Smooth muscle cell (in vitro differentiated cells): ENCODE measurements at regions not wholly inside any gene's neighbourhood (a gene's known extent, or its start where the extent isn't known, plus 50 kb on each side); places are given as distances from the start of the nearest gene placed in this dataset.

ENCODE experiments used
- DNase-seq: peaks from one replicate; lab custom pipeline; 2025; ENCODE audit not compliant: unreplicated experiment; lab: John Stamatoyannopoulos, UW
- H2AFZ ChIP-seq: fragments of 200-600 bp; sonication (generic); 2 replicates; pipeline ENCODE4 v1.6.0; 2016; ENCODE audit warnings: antibody characterized with exemption, low read depth, mild to moderate bottlenecking
- H3F3A ChIP-seq: fragments of 200-600 bp; sonication (generic); 2 replicates; pipeline ENCODE4 v1.6.0; 2017; ENCODE audit warnings: antibody characterized with exemption, low read depth
- H3K27ac ChIP-seq: fragments of 200-600 bp; sonication (generic); 2 replicates; pipeline ENCODE4 v1.5.1; 2016; ENCODE audit warnings: low read depth, mild to moderate bottlenecking
- H3K27me3 ChIP-seq: fragments of 200-600 bp; sonication (generic); 2 replicates; pipeline ENCODE4 v1.6.1; 2016; ENCODE audit warnings: low read depth, mild to moderate bottlenecking
- H3K36me3 ChIP-seq: fragments of 200-600 bp; sonication (generic); 2 replicates; pipeline ENCODE4 v1.5.1; 2016; ENCODE audit warnings: low read depth
- H3K4me1 ChIP-seq: fragments of 200-600 bp; sonication (generic); 2 replicates; pipeline ENCODE4 v1.5.1; 2016; ENCODE audit warnings: low read depth
- H3K4me2 ChIP-seq: fragments of 200-600 bp; sonication (generic); 2 replicates; pipeline ENCODE4 v1.6.0; 2016; ENCODE audit warnings: mild to moderate bottlenecking
- H3K4me3 ChIP-seq: fragments of 200-600 bp; sonication (generic); 2 replicates; pipeline ENCODE4 v1.5.1; 2016; ENCODE audit warnings: mild to moderate bottlenecking
- H3K79me2 ChIP-seq: fragments of 200-600 bp; sonication (generic); 2 replicates; pipeline ENCODE4 v1.6.0; 2016; ENCODE audit warnings: low read depth, mild to moderate bottlenecking
- H3K9ac ChIP-seq: fragments of 200-600 bp; sonication (generic); 2 replicates; pipeline ENCODE4 v1.6.0; 2016; ENCODE audit warnings: low read depth
- H3K9me3 ChIP-seq: fragments of 200-600 bp; sonication (generic); replicated peaks from 2 replicates; pipeline ENCODE4 v1.5.1; 2016; ENCODE audit warnings: low read depth
- H4K20me1 ChIP-seq: fragments of 200-600 bp; sonication (generic); 2 replicates; pipeline ENCODE4 v1.6.0; 2016; ENCODE audit warnings: low read depth
- WGBS: methylation state at CpG from one replicate; pipeline ENCODE4 v1.1.7; 2016; ENCODE audit warnings: low lambda C conversion rate; 5-methylcytosine and 5-hydroxymethylcytosine counted together
- TF ChIP-seq, protein P1 (sequence below): fragments of 200-600 bp; sonication (generic); IDR thresholded peaks from 2 replicates; pipeline ENCODE4 v1.5.1; 2017; ENCODE audit warnings: borderline replicate concordance, mild to moderate bottlenecking, antibody characterized with exemption; ENCODE audit not compliant: insufficient read depth, poor library complexity, severe bottlenecking

DNA sequence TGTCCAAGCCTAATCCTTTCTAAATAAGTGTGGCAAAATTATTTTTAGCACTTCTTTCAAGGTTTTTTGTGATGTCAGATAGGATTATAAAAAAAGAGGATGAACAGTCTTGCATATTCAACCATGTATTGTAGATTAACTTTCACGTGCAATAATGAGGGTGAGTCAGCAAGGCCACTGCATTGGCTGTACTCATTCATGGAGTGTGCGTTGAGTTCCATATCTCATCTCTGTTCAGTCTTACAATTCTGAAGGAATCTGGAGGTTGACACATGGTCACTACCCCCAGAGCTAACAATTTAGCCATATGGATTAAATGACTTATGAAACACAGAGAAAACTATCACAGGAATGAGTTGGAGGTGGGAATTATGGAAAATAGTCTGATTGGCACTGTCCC is 810.5 kb downstream of the SLC4A3 start:
- no peaks in the 10 kb centered on the region for H3K27me3 ChIP-seq
- no peak overlapping the region for H2AFZ ChIP-seq
- no peaks in the 10 kb centered on the region for H3K4me1 ChIP-seq
- no peak overlapping the region for H3K9ac ChIP-seq
- H3F3A ChIP-seq = no peaks in the 10 kb centered on the region
- no peaks in the 10 kb centered on the region for H3K36me3 ChIP-seq
- DNase-seq = no peak
- 64% methylated on average over 2 of the region's 2 CpGs for WGBS
- no peak overlapping the region for H3K4me2 ChIP-seq
- H3K79me2 ChIP-seq = no peaks in the 10 kb centered on the region
- H4K20me1 ChIP-seq = no peaks in the 10 kb centered on the region
- H3K9me3 ChIP-seq = no peaks in the 10 kb centered on the region
- TF ChIP-seq, protein P1, sequence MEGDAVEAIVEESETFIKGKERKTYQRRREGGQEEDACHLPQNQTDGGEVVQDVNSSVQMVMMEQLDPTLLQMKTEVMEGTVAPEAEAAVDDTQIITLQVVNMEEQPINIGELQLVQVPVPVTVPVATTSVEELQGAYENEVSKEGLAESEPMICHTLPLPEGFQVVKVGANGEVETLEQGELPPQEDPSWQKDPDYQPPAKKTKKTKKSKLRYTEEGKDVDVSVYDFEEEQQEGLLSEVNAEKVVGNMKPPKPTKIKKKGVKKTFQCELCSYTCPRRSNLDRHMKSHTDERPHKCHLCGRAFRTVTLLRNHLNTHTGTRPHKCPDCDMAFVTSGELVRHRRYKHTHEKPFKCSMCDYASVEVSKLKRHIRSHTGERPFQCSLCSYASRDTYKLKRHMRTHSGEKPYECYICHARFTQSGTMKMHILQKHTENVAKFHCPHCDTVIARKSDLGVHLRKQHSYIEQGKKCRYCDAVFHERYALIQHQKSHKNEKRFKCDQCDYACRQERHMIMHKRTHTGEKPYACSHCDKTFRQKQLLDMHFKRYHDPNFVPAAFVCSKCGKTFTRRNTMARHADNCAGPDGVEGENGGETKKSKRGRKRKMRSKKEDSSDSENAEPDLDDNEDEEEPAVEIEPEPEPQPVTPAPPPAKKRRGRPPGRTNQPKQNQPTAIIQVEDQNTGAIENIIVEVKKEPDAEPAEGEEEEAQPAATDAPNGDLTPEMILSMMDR = no peak
- H3K4me3 ChIP-seq = no peak overlapping the region
- no peak overlapping the region for H3K27ac ChIP-seq

DNA sequence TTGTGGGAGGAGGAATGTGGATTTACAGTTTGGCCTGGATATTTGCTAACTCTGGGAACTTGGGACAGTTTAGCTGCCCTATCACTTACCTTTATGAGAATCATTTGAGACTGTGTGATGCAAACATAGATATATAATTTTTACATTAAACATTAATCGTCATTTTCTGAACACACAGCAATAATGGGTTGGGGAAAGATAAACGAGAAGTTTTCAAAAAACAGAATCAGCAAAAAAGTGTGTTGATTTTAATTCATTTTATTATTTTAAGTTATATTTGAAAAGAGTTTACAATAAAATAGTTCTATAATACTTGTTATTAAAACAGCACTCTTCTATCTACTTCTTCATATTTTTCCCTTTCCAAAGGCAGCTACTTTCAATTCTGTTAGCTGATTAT is 813.3 kb downstream of the SLC4A3 start:
- Histone ChIP-seq H3F3A (no peaks in the 10 kb centered on the region), H3K27ac (no peak overlapping the region), H3K4me3 (no peak overlapping the region), H3K4me1 (no peaks in the 10 kb centered on the region), H2AFZ (no peak overlapping the region), H3K36me3 (no peaks in the 10 kb centered on the region), H3K9ac (no peak overlapping the region), H3K79me2 (no peaks in the 10 kb centered on the region), H3K9me3 (no peaks in the 10 kb centered on the region), H3K27me3 (no peaks in the 10 kb centered on the region), H3K4me2 (no peak overlapping the region), H4K20me1 (no peaks in the 10 kb centered on the region)
- no peak for DNase-seq
- WGBS = 96% methylated on average over 2 of the region's 2 CpGs
- TF ChIP-seq, protein P1 = no peak

- H3K27me3 ChIP-seq = no peaks in the 10 kb centered on the region
- H3K4me3 ChIP-seq = no peak overlapping the region
- no peaks in the 10 kb centered on the region for H3F3A ChIP-seq
- DNase-seq = no peak
- no peak overlapping the region for H3K9ac ChIP-seq
- H3K4me2 ChIP-seq = no peak overlapping the region
- 92% methylated on average over 3 of the region's 3 CpGs for WGBS
- H3K4me1 ChIP-seq = no peaks in the 10 kb centered on the region
- H3K27ac ChIP-seq = no peak overlapping the region
- no peaks in the 10 kb centered on the region for H4K20me1 ChIP-seq
- H3K79me2 ChIP-seq = no peaks in the 10 kb centered on the region
- H3K36me3 ChIP-seq = no peaks in the 10 kb centered on the region
- no peaks in the 10 kb centered on the region for H3K9me3 ChIP-seq
- H2AFZ ChIP-seq = no peak overlapping the region
- TF ChIP-seq, protein P1 = no peak
Measured at GRCh38 chr2:220441404-220441803, 814.0 kb downstream of the SLC4A3 start.

DNA sequence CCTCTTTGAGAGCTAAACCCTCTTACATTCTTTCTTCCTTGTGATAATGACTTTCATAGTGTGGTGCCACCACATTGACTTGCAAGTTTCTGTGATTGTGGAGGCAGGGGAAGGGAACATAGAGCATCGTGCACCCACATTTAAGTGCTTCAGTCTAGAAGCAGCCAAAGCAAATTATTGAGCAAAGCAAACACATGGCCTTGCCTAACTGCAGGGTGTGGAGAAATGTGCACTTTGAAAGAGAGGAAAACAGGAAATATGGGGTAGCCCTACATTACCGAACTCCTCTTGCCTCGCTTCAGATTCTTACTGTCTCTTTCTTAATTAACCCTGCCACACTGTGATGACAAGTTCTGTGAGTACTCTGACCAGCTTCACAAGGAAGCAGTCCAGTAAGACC is 814.6 kb downstream of the SLC4A3 start:
- WGBS = 93% methylated on average over 3 of the region's 3 CpGs
- no peaks in the 10 kb centered on the region for H3K4me1 ChIP-seq
- no peaks in the 10 kb centered on the region for H3K27me3 ChIP-seq
- no peak overlapping the region for H3K4me3 ChIP-seq
- H2AFZ ChIP-seq = no peak overlapping the region
- H3K79me2 ChIP-seq = no peaks in the 10 kb centered on the region
- H3K27ac ChIP-seq = no peak overlapping the region
- no peaks in the 10 kb centered on the region for H3K9me3 ChIP-seq
- H3F3A ChIP-seq = no peaks in the 10 kb centered on the region
- no peaks in the 10 kb centered on the region for H3K36me3 ChIP-seq
- H3K9ac ChIP-seq = no peak overlapping the region
- DNase-seq = no peak
- H4K20me1 ChIP-seq = no peaks in the 10 kb centered on the region
- TF ChIP-seq, protein P1 = no peak
- no peak overlapping the region for H3K4me2 ChIP-seq
